HG02973 (cell line): ENCODE measurements at regions not wholly inside any gene's neighbourhood (a gene's known extent, or its start where the extent isn't known, plus 50 kb on each side); places are given as distances from the start of the nearest gene placed in this dataset.
"Not testable (repeated sequence)": the region's sequence is repeated elsewhere in the genome, so short reads cannot be mapped to it uniquely, and the experiment has no call there.

Experiments used
- ATAC-seq: cut with Tn5 transposase; IDR thresholded peaks from one replicate; pipeline ENCODE4 v1.9.1; 2021; ENCODE audit warnings: moderate library complexity; ENCODE audit not compliant: unreplicated experiment

- ATAC-seq: no peak
Observed at GRCh38 chr5:166566725-166567124, 1724.7 kb upstream of the WWC1 start.

DNA sequence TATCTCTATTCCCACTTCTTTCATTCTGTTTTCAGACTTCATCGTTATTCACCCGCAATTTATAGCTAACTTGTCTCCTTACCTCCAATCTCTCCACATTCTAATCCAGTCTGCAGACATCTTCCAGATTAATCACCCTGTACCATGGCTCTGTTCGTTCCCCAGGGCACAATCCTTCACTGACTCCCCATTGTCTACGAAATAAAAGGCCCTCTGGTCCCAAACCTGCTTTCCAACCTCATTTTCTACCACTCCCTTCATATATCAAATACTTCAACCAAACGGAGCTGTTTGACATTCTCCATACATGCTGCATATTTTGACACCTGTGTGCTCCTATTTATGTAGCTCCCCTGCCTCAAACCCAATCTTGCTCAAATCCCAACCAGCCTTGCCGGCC lies 1720.6 kb upstream of the WWC1 start:
- ATAC-seq: no peak

- ATAC-seq: no peak
Observed at GRCh38 chr5:166571668-166572067, 1719.8 kb upstream of the WWC1 start.

DNA sequence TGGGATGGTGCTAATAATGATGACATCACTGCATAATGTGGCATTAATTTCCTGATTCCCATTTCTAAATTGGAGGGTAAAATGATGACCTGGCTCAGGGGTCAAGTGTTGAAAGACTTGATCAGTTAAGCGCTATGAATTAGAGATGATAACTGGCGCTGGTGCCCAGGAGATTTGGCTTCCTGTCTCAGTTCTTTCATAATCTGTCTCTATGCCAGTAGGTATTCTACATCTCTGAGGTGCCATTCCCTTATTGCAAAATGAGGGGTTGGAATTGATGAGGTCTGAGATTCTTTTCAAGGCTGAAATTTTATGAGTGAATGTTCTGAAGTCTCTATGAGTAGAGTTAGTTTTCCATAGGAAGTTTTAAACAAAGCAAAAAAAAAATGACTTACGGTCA lies 1715.1 kb upstream of the WWC1 start:
- ATAC-seq: no peak

GRCh38 chr5:166581826-166582225 lies 1709.6 kb upstream of the WWC1 start:
- ATAC-seq: no peak

GRCh38 chr5:166582416-166582815 lies 1709.0 kb upstream of the WWC1 start:
- ATAC-seq: no peak

DNA sequence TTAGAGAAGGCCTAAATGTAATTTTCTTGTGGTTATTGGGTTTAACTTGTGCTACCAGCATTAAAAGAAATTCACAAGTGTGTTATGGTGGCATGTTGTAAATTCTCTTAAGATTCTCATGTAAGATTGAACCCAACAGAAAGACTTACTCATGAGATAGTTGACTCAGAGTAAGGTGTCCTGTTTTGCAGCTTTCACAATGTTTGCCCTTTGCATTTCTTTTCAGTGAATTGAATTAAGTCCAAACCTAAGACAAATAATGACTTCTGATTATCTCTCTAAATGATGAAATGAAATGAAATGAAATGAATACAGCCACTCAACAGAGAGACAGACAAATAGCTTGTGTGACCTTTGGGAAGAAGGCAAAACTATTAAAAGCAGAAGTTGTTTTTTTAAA lies 1696.9 kb upstream of the WWC1 start:
- ATAC-seq: no peak

GRCh38 chr5:166595274-166595951 lies 1696.0 kb upstream of the WWC1 start:
- no peak for ATAC-seq

GRCh38 chr5:166596043-166596442 lies 1695.4 kb upstream of the WWC1 start:
- ATAC-seq: no peak

- ATAC-seq: no peak
Observed at GRCh38 chr5:166602271-166602670, 1689.2 kb upstream of the WWC1 start.

- no peak for ATAC-seq
Observed at GRCh38 chr5:166617507-166617906, 1673.9 kb upstream of the WWC1 start.

DNA sequence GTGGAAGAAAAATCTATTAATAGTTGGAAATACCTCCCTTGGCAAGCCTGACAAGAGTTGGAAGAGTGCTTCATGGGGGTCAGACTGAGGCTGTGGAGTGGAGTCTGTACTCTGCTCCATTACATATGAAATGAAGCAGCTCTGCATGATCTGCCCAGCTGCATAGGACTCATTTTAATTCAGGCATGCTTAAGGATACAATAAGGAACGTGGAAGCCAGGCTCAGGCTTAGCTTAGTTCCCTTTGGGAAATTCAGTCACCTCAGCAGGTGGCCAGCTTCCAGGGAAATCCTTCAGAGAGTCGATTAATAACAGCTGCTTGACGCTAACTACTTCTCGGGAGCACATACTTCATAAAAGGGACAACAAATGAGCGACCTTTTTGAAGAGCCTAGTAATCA lies 1672.9 kb upstream of the WWC1 start:
- no peak for ATAC-seq

GRCh38 chr5:166624573-166624972 lies 1666.9 kb upstream of the WWC1 start:
- ATAC-seq: no peak

GRCh38 chr5:166625210-166625865 lies 1666.1 kb upstream of the WWC1 start:
- no peak for ATAC-seq

DNA sequence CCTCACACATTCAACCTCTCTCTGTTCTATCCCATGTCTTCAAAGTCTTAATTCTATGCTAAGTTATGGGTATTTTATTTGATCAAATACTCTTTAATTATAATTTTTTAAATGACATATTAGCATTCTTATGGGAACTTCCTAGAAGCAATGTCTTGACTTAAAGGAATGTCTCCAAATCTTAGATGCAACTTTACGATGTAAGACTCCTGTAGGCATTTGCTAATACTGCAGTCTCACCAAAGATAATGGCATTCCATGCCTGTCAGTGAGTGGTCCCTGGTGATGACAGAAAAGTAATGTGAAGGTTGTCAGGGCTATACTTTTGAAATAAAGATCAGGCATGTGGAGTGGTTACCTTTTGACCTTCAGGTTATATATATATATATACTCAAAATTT lies 1654.2 kb upstream of the WWC1 start:
- no peak for ATAC-seq

DNA sequence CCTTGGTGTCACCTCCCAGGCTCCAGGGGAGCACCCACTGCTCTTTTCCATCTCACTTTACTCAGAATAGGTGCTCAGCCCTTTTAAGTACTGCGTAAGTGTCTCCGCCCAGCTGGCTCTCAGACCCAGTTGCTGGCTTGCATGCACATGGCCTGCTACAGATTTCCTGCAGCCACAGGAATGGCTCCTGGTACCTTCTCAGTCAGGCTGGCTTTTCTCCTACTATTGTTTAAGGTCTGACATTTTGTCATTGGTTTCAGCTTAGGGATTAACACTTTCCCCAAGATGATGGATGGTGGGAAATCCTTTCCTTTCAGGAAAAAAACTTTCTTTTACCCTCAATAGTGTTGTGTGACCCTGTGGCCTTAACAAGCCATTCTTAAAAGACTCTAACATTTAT lies 1652.3 kb upstream of the WWC1 start:
- no peak for ATAC-seq

DNA sequence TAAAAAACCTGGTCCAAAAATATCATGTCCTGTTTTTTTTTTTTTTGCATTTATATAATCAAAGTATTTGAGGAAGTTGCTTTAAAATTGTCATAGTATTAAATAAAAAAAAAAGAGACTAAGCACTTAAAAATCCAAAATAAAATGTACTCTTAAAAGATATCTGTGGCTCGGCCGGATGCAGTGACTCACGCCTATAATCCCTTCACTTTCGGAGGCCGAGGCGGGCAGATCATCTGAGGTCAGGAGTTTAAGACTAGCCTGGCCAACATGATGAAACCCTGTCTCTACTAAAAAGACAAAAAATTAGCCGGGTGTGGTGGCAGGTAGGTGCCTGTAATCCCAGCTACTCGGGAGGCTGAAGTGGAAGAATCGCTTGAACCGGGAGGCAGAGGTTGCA lies 1651.3 kb upstream of the WWC1 start:
- not testable (repeated sequence) for ATAC-seq

DNA sequence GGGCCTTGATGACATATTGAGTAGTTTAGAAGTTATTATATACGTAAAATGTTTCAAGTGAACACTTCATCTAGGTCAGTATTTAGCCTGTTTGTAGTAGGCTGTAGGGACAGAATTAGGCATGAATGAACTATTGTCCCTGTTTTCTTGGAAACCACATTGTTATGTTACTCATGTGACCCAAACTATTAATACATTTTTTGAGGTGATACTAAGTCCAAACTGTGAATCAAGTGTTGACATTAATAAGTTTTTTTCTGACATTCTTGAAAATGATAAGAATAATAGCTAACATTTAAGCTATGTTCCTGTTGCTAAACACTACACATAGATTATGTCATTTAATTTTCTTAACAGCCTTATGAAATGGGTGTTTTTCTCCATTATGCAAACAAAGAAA lies 1642.7 kb upstream of the WWC1 start:
- ATAC-seq: no peak

- ATAC-seq: no peak
Observed at GRCh38 chr5:166649676-166650075, 1641.8 kb upstream of the WWC1 start.

GRCh38 chr5:166651234-166651633 lies 1640.2 kb upstream of the WWC1 start:
- no peak for ATAC-seq

DNA sequence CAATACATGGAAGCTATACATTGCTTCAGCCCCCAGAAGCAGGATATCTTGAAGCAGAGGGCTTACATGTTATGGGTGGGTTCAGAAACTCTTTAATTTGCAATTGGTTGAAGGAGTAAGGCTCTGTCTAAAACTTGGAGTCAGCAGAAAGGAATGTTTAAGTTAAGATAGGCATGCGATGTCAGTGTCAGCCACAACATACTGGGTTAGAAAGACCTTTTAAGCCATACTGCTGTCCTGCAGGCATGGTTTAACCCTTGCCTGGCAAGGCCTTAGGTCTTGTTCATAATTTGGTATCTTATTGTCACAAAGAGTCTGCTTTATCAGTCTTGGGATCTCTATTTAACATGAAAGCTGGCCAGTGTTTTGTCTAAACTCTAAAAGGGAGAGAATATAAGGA lies 1619.6 kb upstream of the WWC1 start:
- ATAC-seq: no peak

DNA sequence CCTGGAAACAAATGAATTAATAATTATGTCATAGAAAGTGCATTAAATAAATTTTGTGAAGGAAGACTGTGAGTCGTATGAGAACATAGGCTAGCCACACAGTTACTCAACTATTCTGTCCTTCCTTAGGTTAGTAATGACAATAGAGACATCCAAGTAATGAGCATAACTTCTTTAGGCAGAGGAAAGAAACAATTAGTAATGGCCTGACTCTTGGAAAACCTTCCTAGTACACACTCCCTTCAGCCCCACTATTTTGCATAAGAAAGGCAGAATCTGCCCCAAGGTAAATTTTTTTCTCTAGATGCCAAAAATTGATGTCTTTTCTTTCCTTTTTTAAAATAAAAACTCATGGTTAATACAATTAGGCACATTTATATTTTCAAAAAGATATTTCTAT lies 1619.0 kb upstream of the WWC1 start:
- ATAC-seq: no peak

- ATAC-seq: no peak
Observed at GRCh38 chr5:166677891-166678290, 1613.6 kb upstream of the WWC1 start.
